Peyer's patch (tissue), 4 donors: ENCODE measurements at regions not wholly inside any gene's neighbourhood (a gene's known extent, or its start where the extent isn't known, plus 50 kb on each side); places are given as distances from the start of the nearest gene placed in this dataset.

Source experiments
- DNase-seq, 3 donors: peaks; one replicate each; pipeline ENCODE4 v3.0.0-alpha.2; 2017 to 2019
- H3K27ac ChIP-seq, 4 donors: fragments of 200-600 bp; sonication (generic); one replicate each; pipeline ENCODE4 v1.5.1; 2016 to 2019
- H3K27me3 ChIP-seq, 2 donors: fragments of 200-600 bp; sonication (generic); one replicate each; pipeline ENCODE4 v1.5.1; 2019
- H3K36me3 ChIP-seq, 3 donors: fragments of 200-600 bp; sonication (generic); one replicate each; pipeline ENCODE4 v1.5.1; 2016 to 2019
- H3K4me1 ChIP-seq, 4 donors: fragments of 200-600 bp; sonication (generic); one replicate each; pipeline ENCODE4 v1.5.1; 2016 to 2019
- H3K4me3 ChIP-seq, 4 donors: fragments of 200-600 bp; sonication (generic); 1 replicate in 3 of 4; 2 replicates in 1 of 4; pipeline ENCODE4 v1.5.1; 2016 to 2019; ENCODE audit warnings: mild to moderate bottlenecking in 1 of 4
- H3K9me3 ChIP-seq, 4 donors: fragments of 200-600 bp; sonication (generic); one replicate each; pipeline ENCODE4 v1.5.1; 2016 to 2019; ENCODE audit warnings: mild to moderate bottlenecking in 1 of 4
- POLR2A ChIP-seq, 2 donors: fragments of 450-650 bp; IDR thresholded peaks; one replicate each; pipeline ENCODE4 v1.5.1; 2017; ENCODE audit warnings: antibody characterized with exemption in 2 of 2, mild to moderate bottlenecking in 2 of 2, moderate library complexity in 2 of 2
- TF ChIP-seq, protein P1 (sequence below), 6 experiments: fragments of 450-650 bp in 4 of 6; fragments of 200-600 bp in 2 of 6; sonication (generic) in 1 of 6; IDR thresholded peaks; one replicate each; pipeline ENCODE4 v1.5.1; 2017 to 2019; ENCODE audit warnings: antibody characterized with exemption in 6 of 6, mild to moderate bottlenecking in 3 of 6, moderate library complexity in 1 of 6

DNA sequence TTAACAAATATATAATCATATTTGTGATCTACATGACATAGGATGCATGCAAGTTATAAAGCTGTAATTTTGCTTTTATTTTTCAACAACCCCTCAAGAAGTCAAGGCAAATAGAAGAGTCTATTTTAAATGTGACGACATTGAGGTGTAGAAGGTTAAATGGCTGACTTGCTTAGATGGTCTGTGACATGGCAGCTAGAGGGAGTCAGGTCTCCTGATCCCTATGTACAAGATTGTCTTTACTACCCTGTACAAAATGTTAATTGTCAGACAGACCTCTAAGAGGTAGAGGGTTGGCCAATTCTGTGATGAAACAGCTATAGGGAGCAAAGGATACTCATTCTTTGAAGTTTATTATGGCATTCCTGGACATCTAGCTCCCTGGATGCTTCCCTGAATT is 380.9 kb upstream of the MEF2C start:
- DNase-seq = no peak
- H3K9me3 ChIP-seq = no peaks in the 10 kb centered on the region

DNA sequence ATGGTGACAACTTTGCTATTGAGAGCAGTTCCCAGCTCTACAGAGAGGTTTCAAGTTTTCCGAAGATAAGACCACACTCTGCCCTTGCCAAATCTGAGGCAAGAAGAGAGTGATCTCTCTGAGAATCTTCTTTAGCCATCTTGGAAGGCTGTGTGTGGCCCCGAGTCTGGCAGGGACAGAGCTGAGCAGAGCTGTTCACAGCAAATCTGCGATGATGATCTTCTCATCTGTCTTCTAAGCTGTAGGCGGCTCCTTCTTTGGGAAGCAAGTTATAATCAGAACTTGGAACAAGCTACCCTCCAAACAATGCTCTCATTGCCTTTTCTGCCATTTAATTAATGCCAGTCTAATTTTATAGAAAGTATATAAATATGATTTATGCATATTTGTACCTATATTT is 379.0 kb upstream of the MEF2C start:
- no peaks in the 10 kb centered on the region for H3K27me3 ChIP-seq
- no peak overlapping the region for H3K27ac ChIP-seq
- H3K4me1 ChIP-seq = no peaks in the 10 kb centered on the region
- H3K36me3 ChIP-seq = no peaks in the 10 kb centered on the region
- TF ChIP-seq, protein P1, sequence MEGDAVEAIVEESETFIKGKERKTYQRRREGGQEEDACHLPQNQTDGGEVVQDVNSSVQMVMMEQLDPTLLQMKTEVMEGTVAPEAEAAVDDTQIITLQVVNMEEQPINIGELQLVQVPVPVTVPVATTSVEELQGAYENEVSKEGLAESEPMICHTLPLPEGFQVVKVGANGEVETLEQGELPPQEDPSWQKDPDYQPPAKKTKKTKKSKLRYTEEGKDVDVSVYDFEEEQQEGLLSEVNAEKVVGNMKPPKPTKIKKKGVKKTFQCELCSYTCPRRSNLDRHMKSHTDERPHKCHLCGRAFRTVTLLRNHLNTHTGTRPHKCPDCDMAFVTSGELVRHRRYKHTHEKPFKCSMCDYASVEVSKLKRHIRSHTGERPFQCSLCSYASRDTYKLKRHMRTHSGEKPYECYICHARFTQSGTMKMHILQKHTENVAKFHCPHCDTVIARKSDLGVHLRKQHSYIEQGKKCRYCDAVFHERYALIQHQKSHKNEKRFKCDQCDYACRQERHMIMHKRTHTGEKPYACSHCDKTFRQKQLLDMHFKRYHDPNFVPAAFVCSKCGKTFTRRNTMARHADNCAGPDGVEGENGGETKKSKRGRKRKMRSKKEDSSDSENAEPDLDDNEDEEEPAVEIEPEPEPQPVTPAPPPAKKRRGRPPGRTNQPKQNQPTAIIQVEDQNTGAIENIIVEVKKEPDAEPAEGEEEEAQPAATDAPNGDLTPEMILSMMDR (IDR thresholded peaks at IDR 0.05) = no peak
- TF ChIP-seq POLR2A (IDR thresholded peaks at IDR 0.05) = no peak
- DNase-seq = no peak
- no peaks in the 10 kb centered on the region for H3K9me3 ChIP-seq
- no peak overlapping the region for H3K4me3 ChIP-seq

More for the DNA sequence above, 380.9 kb upstream of the MEF2C start:
- Histone ChIP-seq H3K27me3 (no peaks in the 10 kb centered on the region), H3K4me3 (no peak overlapping the region), H3K4me1 (no peaks in the 10 kb centered on the region), H3K36me3 (no peaks in the 10 kb centered on the region), H3K27ac (no peak overlapping the region)
- TF ChIP-seq, protein P1 (IDR thresholded peaks at IDR 0.05) = no peak
- TF ChIP-seq POLR2A (IDR thresholded peaks at IDR 0.05) = no peak

- Histone ChIP-seq H3K27ac (no peak overlapping the region), H3K9me3 (no peaks in the 10 kb centered on the region), H3K36me3 (no peaks in the 10 kb centered on the region), H3K27me3 (no peaks in the 10 kb centered on the region), H3K4me1 (no peaks in the 10 kb centered on the region), H3K4me3 (no peak overlapping the region)
- no peak for TF ChIP-seq POLR2A (IDR thresholded peaks at IDR 0.05)
- TF ChIP-seq, protein P1 (IDR thresholded peaks at IDR 0.05) = no peak
- DNase-seq = no peak
Observed at GRCh38 chr5:89260254-89260653, 377.3 kb upstream of the MEF2C start.

DNA sequence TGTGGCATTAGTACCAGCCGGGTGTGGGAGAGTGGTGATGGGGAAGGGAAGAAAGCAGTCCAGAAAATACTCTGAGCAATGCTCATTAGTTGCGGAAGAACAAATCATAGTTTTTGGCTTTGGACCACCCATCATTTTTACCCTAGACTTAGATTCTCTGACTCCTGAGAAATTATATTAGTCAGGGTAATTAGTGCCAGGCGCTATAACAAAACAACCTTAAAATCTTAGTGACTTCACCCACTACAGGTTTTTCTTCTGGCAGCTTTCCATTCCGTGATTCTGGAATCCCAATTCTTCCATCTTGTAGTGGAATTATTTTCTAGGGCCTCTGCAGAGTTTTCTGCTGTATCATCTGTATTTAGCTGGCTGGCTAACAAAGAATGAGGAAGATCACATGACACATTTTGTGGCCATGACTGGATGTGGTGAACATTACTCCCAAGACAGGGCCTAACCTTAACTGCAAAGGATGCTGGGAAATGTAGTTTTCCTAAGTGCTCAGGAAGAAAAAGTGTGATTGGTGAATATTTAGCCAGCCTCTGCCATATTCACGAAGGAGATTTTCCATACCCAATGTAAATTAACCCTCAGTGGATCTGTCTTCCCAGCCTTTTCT is 373.0 kb upstream of the MEF2C start:
- no peak for DNase-seq
- H3K27ac ChIP-seq = no peak overlapping the region
- no peaks in the 10 kb centered on the region for H3K36me3 ChIP-seq
- H3K27me3 ChIP-seq = no peaks in the 10 kb centered on the region
- TF ChIP-seq, protein P1 (IDR thresholded peaks at IDR 0.05) = no peak
- no peak for TF ChIP-seq POLR2A (IDR thresholded peaks at IDR 0.05)
- no peaks in the 10 kb centered on the region for H3K4me1 ChIP-seq
- H3K9me3 ChIP-seq = no peaks in the 10 kb centered on the region
- no peak overlapping the region for H3K4me3 ChIP-seq

GRCh38 chr5:89253666-89254352 is 370.8 kb upstream of the MEF2C start:
- Histone ChIP-seq H3K4me3 (no peak overlapping the region), H3K27me3 (no peaks in the 10 kb centered on the region), H3K36me3 (no peaks in the 10 kb centered on the region), H3K27ac (no peak overlapping the region), H3K9me3 (no peaks in the 10 kb centered on the region), H3K4me1 (no peaks in the 10 kb centered on the region)
- DNase-seq = no peak
- TF ChIP-seq POLR2A (IDR thresholded peaks at IDR 0.05) = no peak
- TF ChIP-seq, protein P1 (IDR thresholded peaks at IDR 0.05) = no peak
